ENCODE measurements at regions not wholly inside any gene's neighbourhood (a gene's known extent, or its start where the extent isn't known, plus 50 kb on each side); places are given as distances from the start of the nearest gene placed in this dataset.
"Not testable (repeated sequence)": the region's sequence is repeated elsewhere in the genome, so short reads cannot be mapped to it uniquely, and the experiment has no call there.

GRCh38 chr5:27124590-27124989 lies 86.2 kb upstream of the CDH9 start:
- peaks cover 17% of the 10 kb centered on the region for H3K4me1 ChIP-seq (ENCODE audit: low read depth, poor library complexity, severe bottlenecking)
- no peaks in the 10 kb centered on the region for H4K20me1 ChIP-seq (ENCODE audit: insufficient read depth)

DNA sequence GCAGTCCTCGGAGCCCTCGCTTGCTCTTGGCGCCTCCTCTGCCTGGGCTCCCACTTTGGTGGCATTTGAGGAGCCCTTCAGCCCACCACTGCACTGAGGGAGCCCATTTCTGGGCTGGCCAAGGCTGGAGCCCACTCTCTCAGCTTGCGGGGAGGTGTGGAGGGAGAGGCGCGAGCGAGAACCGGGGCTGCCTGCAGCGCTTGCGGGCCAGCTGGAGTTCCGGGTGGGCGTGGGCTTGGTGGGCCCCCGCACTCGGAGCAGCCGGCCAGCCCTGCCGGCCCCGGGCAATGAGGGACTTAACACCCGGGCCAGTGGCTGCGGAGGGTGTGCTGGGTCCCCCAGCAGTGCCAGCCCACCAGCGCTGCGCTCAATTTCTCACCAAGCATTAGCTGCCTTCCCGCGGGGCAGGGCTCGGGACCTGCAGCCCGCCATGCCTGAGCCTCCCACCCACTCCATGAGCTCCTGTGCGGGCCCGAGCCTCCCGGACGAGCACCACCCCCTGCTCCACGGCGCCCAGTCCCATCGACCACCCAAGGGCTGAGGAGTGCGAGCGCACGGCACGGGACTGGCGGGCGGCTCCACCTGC lies 81.4 kb upstream of the CDH9 start:
- H4K20me1 ChIP-seq (ENCODE audit: insufficient read depth); H3K4me2 ChIP-seq; H3K27me3 ChIP-seq (ENCODE audit: insufficient read depth, low read depth); H3K36me3 ChIP-seq (ENCODE audit: insufficient read depth); H3K4me3 ChIP-seq (IDR thresholded peaks at IDR 0.05; ENCODE audit: insufficient read depth, low read depth, low read length); H2AFZ ChIP-seq (ENCODE audit: low read depth); H3K27ac ChIP-seq; H3K9ac ChIP-seq; H3K79me2 ChIP-seq (ENCODE audit: insufficient read depth, low read depth); H3K4me1 ChIP-seq (ENCODE audit: low read depth, poor library complexity, severe bottlenecking): not testable (repeated sequence)

More at GRCh38 chr5:27124590-27124989, 86.2 kb upstream of the CDH9 start:
- Histone ChIP-seq H3K79me2 (ENCODE audit: insufficient read depth, low read depth) (no peaks in the 10 kb centered on the region), H3K27ac (no peak overlapping the region), H3K4me2 (no peak overlapping the region), H3K9ac (no peak overlapping the region), H3K36me3 (ENCODE audit: insufficient read depth) (no peaks in the 10 kb centered on the region), H3K27me3 (ENCODE audit: insufficient read depth, low read depth) (no peaks in the 10 kb centered on the region), H3K4me3 (IDR thresholded peaks at IDR 0.05; ENCODE audit: insufficient read depth, low read depth, low read length) (no peak overlapping the region), H2AFZ (ENCODE audit: low read depth) (no peak overlapping the region)
- peak; percentile 55; the same call in 1 of the 2 replicates for TF ChIP-seq CTCF (conservative IDR thresholded peaks at IDR 0.05; ENCODE audit: low read depth, low read length)

GRCh38 chr5:27103486-27103885 lies 65.1 kb upstream of the CDH9 start:
- Histone ChIP-seq H3K27ac (no peak overlapping the region), H3K9ac (no peak overlapping the region), H3K79me2 (ENCODE audit: insufficient read depth, low read depth) (no peaks in the 10 kb centered on the region), H4K20me1 (ENCODE audit: insufficient read depth) (no peaks in the 10 kb centered on the region), H2AFZ (ENCODE audit: low read depth) (no peak overlapping the region), H3K4me2 (no peak overlapping the region), H3K4me1 (ENCODE audit: low read depth, poor library complexity, severe bottlenecking) (no peaks in the 10 kb centered on the region), H3K36me3 (ENCODE audit: insufficient read depth) (no peaks in the 10 kb centered on the region), H3K27me3 (ENCODE audit: insufficient read depth, low read depth) (no peaks in the 10 kb centered on the region), H3K4me3 (IDR thresholded peaks at IDR 0.05; ENCODE audit: insufficient read depth, low read depth, low read length) (no peak overlapping the region)
- no peak for TF ChIP-seq CTCF (conservative IDR thresholded peaks at IDR 0.05; ENCODE audit: low read depth, low read length)

GRCh38 chr5:27095761-27096160 lies 57.4 kb upstream of the CDH9 start:
- not testable (repeated sequence) for H3K4me2 ChIP-seq; H3K36me3 ChIP-seq (ENCODE audit: insufficient read depth); H3K9ac ChIP-seq; H3K4me3 ChIP-seq (IDR thresholded peaks at IDR 0.05; ENCODE audit: insufficient read depth, low read depth, low read length); H3K4me1 ChIP-seq (ENCODE audit: low read depth, poor library complexity, severe bottlenecking); H3K79me2 ChIP-seq (ENCODE audit: insufficient read depth, low read depth); H4K20me1 ChIP-seq (ENCODE audit: insufficient read depth); H3K27me3 ChIP-seq (ENCODE audit: insufficient read depth, low read depth); H3K27ac ChIP-seq; H2AFZ ChIP-seq (ENCODE audit: low read depth)

DNA sequence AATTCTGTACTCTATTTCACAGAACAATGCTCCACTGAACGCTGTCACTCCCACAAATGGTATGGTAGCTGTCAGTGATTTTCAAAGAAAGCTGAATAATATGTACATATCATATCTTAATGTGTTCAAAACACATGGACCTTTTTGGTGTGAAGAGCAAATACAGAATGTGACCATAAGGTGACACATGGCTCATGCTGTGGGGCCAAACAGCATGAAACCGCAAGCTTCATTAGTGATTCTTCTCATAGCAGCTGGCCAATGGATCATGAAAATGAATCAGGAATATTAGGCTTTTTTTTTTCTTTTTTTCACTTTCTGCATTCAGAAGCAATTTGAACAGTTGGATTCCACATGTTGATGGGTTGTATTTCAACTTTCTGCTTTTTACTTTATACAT lies 54.9 kb upstream of the CDH9 start:
- TF ChIP-seq CTCF (conservative IDR thresholded peaks at IDR 0.05; ENCODE audit: low read depth, low read length) = no peak

More for the DNA sequence above, 54.9 kb upstream of the CDH9 start:
- Histone ChIP-seq H3K36me3 (ENCODE audit: insufficient read depth) (no peaks in the 10 kb centered on the region), H3K27ac (no peak overlapping the region), H4K20me1 (ENCODE audit: insufficient read depth) (no peaks in the 10 kb centered on the region), H3K4me2 (no peak overlapping the region), H2AFZ (ENCODE audit: low read depth) (no peak overlapping the region), H3K9ac (no peak overlapping the region), H3K4me3 (IDR thresholded peaks at IDR 0.05; ENCODE audit: insufficient read depth, low read depth, low read length) (no peak overlapping the region), H3K79me2 (ENCODE audit: insufficient read depth, low read depth) (no peaks in the 10 kb centered on the region), H3K4me1 (ENCODE audit: low read depth, poor library complexity, severe bottlenecking) (no peaks in the 10 kb centered on the region), H3K27me3 (ENCODE audit: insufficient read depth, low read depth) (no peaks in the 10 kb centered on the region)
